DOHH2 (cell line): ENCODE measurements at regions not wholly inside any gene's neighbourhood (a gene's known extent, or its start where the extent isn't known, plus 50 kb on each side); places are given as distances from the start of the nearest gene placed in this dataset.

ENCODE experiments used
- H3F3A ChIP-seq: fragments of 200-600 bp; sonication (generic), shearing (Covaris generic); 2 replicates; pipeline ENCODE4 v1.6.0; 2016; ENCODE audit warnings: antibody characterized with exemption, mild to moderate bottlenecking; ENCODE audit not compliant: control insufficient read depth, insufficient read depth
- H3K27ac ChIP-seq: fragments of 200-600 bp; sonication (generic); 2 replicates; pipeline ENCODE4 v1.5.1; 2014; ENCODE audit warnings: low read depth, mild to moderate bottlenecking, low read length, moderate library complexity
- H3K27me3 ChIP-seq: fragments of 200-600 bp; sonication (generic); 2 replicates; pipeline ENCODE4 v1.6.1; 2014; ENCODE audit warnings: mild to moderate bottlenecking, low read length, mixed read lengths; ENCODE audit not compliant: control insufficient read depth
- H3K36me3 ChIP-seq: fragments of 200-600 bp; sonication (generic); 2 replicates; pipeline ENCODE4 v1.6.1; 2014; ENCODE audit warnings: mild to moderate bottlenecking, low read length, moderate library complexity, mixed read lengths; ENCODE audit not compliant: control insufficient read depth
- H3K4me1 ChIP-seq: fragments of 200-600 bp; sonication (generic); 2 replicates; pipeline ENCODE4 v1.6.1; 2014; ENCODE audit warnings: mild to moderate bottlenecking, low read length, mixed read lengths; ENCODE audit not compliant: control insufficient read depth
- H3K4me2 ChIP-seq: fragments of 200-600 bp; sonication (generic); 2 replicates; pipeline ENCODE4 v1.6.0; 2014; ENCODE audit warnings: mild to moderate bottlenecking, low read length, moderate library complexity
- H3K4me3 ChIP-seq: fragments of 200-600 bp; sonication (generic); 2 replicates; pipeline ENCODE4 v1.5.1; 2014; ENCODE audit warnings: mild to moderate bottlenecking, low read length, mixed read lengths
- H3K79me2 ChIP-seq: fragments of 200-600 bp; sonication (generic); 2 replicates; pipeline ENCODE4 v1.6.1; 2014; ENCODE audit warnings: mild to moderate bottlenecking, low read length, mixed read lengths; ENCODE audit not compliant: control insufficient read depth
- H3K9me2 ChIP-seq: fragments of 200-600 bp; sonication (generic); replicated peaks from 2 replicates; pipeline ENCODE4 v1.6.1; 2014; ENCODE audit warnings: mild to moderate bottlenecking, low read length, mixed read lengths; ENCODE audit not compliant: control insufficient read depth
- H3K9me3 ChIP-seq: fragments of 200-600 bp; sonication (generic); 2 replicates; pipeline ENCODE4 v1.6.1; 2014; ENCODE audit warnings: antibody characterized with exemption, low read length, mixed read lengths; ENCODE audit not compliant: control insufficient read depth, insufficient read depth
- H4K20me1 ChIP-seq: fragments of 200-600 bp; sonication (generic); 2 replicates; pipeline ENCODE4 v1.6.0; 2014; ENCODE audit warnings: low read depth, mild to moderate bottlenecking, antibody characterized with exemption, low read length, moderate library complexity; ENCODE audit not compliant: control insufficient read depth, insufficient read depth
- CTCF ChIP-seq: fragments of 200-600 bp; sonication (generic); IDR thresholded peaks from one replicate; pipeline ENCODE4 v1.5.1; 2014; ENCODE audit warnings: antibody characterized with exemption, mild to moderate bottlenecking, low read depth, low read length; ENCODE audit not compliant: poor library complexity, severe bottlenecking
- EZH2phosphoT487 ChIP-seq: fragments of 200-600 bp; sonication (generic); IDR thresholded peaks from 2 replicates; pipeline ENCODE4 v1.6.1; 2017; ENCODE audit warnings: borderline replicate concordance, mild to moderate bottlenecking, antibody characterized with exemption, low read length, moderate library complexity, mixed read lengths

DNA sequence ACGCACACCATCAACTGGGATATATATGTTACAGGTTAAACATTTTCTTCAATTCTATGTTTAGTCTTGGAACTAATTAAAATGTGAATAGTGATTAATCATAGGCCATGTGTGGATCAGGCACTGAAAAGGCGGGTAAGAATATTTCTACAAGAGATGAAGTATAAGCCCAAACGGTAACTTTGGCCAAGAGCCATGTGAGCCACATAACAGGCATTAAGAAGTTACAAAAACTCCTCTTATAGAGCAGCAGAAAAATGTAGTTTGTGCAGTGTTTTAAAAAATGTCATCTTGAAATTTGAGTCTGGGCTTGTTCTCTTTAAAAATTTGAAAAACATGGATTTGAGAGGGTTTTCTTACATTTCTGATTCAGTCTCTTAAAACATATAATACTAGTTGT is 521.8 kb upstream of the DIPK2B start:
- H3K36me3 ChIP-seq, result no peaks in the 10 kb centered on the region
- no peak for TF ChIP-seq EZH2phosphoT487
- TF ChIP-seq CTCF, result no peak
- no peaks in the 10 kb centered on the region for H3K4me1 ChIP-seq
- no peak overlapping the region for H3K4me3 ChIP-seq
- H3F3A ChIP-seq, result no peaks in the 10 kb centered on the region
- H3K27ac ChIP-seq, result no peak overlapping the region
- H3K9me3 ChIP-seq, result no peaks in the 10 kb centered on the region
- no peaks in the 10 kb centered on the region for H3K9me2 ChIP-seq
- no peak overlapping the region for H3K4me2 ChIP-seq
- no peaks in the 10 kb centered on the region for H3K79me2 ChIP-seq
- no peaks in the 10 kb centered on the region for H3K27me3 ChIP-seq
- no peaks in the 10 kb centered on the region for H4K20me1 ChIP-seq

- no peaks in the 10 kb centered on the region for H3K9me3 ChIP-seq
- TF ChIP-seq EZH2phosphoT487, result no peak
- no peak for TF ChIP-seq CTCF
Observed at GRCh38 chrX:45719751-45720501, 519.2 kb upstream of the DIPK2B start.

GRCh38 chrX:45718676-45719075 is 518.0 kb upstream of the DIPK2B start:
- no peak for TF ChIP-seq EZH2phosphoT487
- TF ChIP-seq CTCF, result no peak
- H3K4me2 ChIP-seq, result no peak overlapping the region
- H3K27ac ChIP-seq, result no peak overlapping the region
- H3K27me3 ChIP-seq, result no peaks in the 10 kb centered on the region
- H3K79me2 ChIP-seq, result no peaks in the 10 kb centered on the region
- H3K36me3 ChIP-seq, result no peaks in the 10 kb centered on the region
- no peaks in the 10 kb centered on the region for H3K9me2 ChIP-seq
- no peaks in the 10 kb centered on the region for H4K20me1 ChIP-seq
- no peaks in the 10 kb centered on the region for H3F3A ChIP-seq
- no peak overlapping the region for H3K4me3 ChIP-seq
- H3K4me1 ChIP-seq, result no peaks in the 10 kb centered on the region
- no peaks in the 10 kb centered on the region for H3K9me3 ChIP-seq

More at GRCh38 chrX:45719751-45720501, 519.2 kb upstream of the DIPK2B start:
- H4K20me1 ChIP-seq, result no peaks in the 10 kb centered on the region
- no peaks in the 10 kb centered on the region for H3K9me2 ChIP-seq
- no peak overlapping the region for H3K27ac ChIP-seq
- no peaks in the 10 kb centered on the region for H3F3A ChIP-seq
- no peaks in the 10 kb centered on the region for H3K79me2 ChIP-seq
- no peaks in the 10 kb centered on the region for H3K36me3 ChIP-seq
- no peaks in the 10 kb centered on the region for H3K27me3 ChIP-seq
- no peak overlapping the region for H3K4me3 ChIP-seq
- no peaks in the 10 kb centered on the region for H3K4me1 ChIP-seq
- no peak overlapping the region for H3K4me2 ChIP-seq
